ENCODE measurements at regions not wholly inside any gene's neighbourhood (a gene's known extent, or its start where the extent isn't known, plus 50 kb on each side); places are given as distances from the start of the nearest gene placed in this dataset.

DNA sequence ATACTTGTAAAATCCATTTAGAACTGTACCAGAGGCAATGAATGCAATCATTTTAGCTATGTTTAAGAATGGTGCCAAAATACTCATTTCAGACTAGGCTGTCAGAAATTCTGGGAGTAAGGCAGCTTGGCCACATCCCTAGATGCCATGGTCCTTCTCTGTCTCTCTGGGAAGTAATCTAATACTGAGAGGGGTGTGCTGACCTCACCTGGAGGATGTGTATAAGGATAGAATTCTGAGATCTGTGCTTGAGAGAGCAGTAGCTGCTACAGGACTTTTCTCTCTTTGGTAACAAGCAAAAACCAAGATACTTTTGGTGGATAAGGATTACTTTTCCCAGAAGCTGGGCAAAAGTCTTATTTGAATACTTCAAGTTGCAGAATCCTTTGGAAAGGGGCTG is 68.1 kb upstream of the MRPS30 start:
- DNase-seq (ENCODE audit: low read depth in 1 of 2, low spot score in 2 of 2), result no peak
- Histone ChIP-seq H3K36me3 (ENCODE audit: control insufficient read depth in 2 of 4, insufficient read depth in 4 of 4, low read length in 3 of 4) (no peaks in the 10 kb centered on the region), H2BK120ac (replicated peaks; ENCODE audit: low read depth, low read length) (no peak overlapping the region)

More for the DNA sequence above, 68.1 kb upstream of the MRPS30 start:
- no peak overlapping the region for H3K9ac ChIP-seq (replicated peaks in 1 of 4; ENCODE audit: extremely low read depth in 1 of 4, low read depth in 3 of 4, low read length in 3 of 4)
- no peak overlapping the region for H2AK5ac ChIP-seq (ENCODE audit: low read depth, low read length)
- H4K5ac ChIP-seq (ENCODE audit: insufficient read length, low read depth, low read length), result no peak overlapping the region
- H3K56ac ChIP-seq (replicated peaks; ENCODE audit: insufficient read length, low read depth, low read length), result no peak overlapping the region
- no peak overlapping the region for H2AFZ ChIP-seq (ENCODE audit: low read length)
- TF ChIP-seq TAF7 (optimal IDR thresholded peaks at IDR 0.05; ENCODE audit: borderline replicate concordance, low read depth, low read length) (no peak), KDM1A (IDR thresholded peaks at IDR 0.05; ENCODE audit: borderline replicate concordance, low read length) (no peak), RBBP5 (IDR thresholded peaks at IDR 0.05; ENCODE audit: borderline replicate concordance, low read depth, low read length) (no peak), CHD2 (IDR thresholded peaks at IDR 0.05; ENCODE audit: low read length) (no peak), RAD21 (IDR thresholded peaks at IDR 0.05 in 1 of 2, conservative IDR thresholded peaks at IDR 0.05 in 1 of 2; ENCODE audit: low read depth in 2 of 2, low read length in 2 of 2) (peak; percentile 37 to 59; a peak in 3 of 4 replicates), RXRA (IDR thresholded peaks at IDR 0.05; ENCODE audit: insufficient read depth, low read depth, low read length) (no peak), BRCA1 (IDR thresholded peaks at IDR 0.05; ENCODE audit: low read depth, low read length) (no peak), TEAD4 (IDR thresholded peaks at IDR 0.05; ENCODE audit: low read depth, low read length) (no peak)
- TF ChIP-seq, protein P1, sequence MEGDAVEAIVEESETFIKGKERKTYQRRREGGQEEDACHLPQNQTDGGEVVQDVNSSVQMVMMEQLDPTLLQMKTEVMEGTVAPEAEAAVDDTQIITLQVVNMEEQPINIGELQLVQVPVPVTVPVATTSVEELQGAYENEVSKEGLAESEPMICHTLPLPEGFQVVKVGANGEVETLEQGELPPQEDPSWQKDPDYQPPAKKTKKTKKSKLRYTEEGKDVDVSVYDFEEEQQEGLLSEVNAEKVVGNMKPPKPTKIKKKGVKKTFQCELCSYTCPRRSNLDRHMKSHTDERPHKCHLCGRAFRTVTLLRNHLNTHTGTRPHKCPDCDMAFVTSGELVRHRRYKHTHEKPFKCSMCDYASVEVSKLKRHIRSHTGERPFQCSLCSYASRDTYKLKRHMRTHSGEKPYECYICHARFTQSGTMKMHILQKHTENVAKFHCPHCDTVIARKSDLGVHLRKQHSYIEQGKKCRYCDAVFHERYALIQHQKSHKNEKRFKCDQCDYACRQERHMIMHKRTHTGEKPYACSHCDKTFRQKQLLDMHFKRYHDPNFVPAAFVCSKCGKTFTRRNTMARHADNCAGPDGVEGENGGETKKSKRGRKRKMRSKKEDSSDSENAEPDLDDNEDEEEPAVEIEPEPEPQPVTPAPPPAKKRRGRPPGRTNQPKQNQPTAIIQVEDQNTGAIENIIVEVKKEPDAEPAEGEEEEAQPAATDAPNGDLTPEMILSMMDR (IDR thresholded peaks at IDR 0.05; ENCODE audit: control extremely low read depth in 1 of 3, insufficient read depth in 1 of 3, low read depth in 1 of 3, low read length in 3 of 3), result peak in 2 of 3 experiments; percentile 17; a peak in 2 of 4 replicates
- TF ChIP-seq, protein P2, sequence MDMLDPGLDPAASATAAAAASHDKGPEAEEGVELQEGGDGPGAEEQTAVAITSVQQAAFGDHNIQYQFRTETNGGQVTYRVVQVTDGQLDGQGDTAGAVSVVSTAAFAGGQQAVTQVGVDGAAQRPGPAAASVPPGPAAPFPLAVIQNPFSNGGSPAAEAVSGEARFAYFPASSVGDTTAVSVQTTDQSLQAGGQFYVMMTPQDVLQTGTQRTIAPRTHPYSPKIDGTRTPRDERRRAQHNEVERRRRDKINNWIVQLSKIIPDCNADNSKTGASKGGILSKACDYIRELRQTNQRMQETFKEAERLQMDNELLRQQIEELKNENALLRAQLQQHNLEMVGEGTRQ (IDR thresholded peaks at IDR 0.05; ENCODE audit: low read length), result no peak
- no peaks in the 10 kb centered on the region for H3K9me3 ChIP-seq (ENCODE audit: insufficient read depth in 2 of 2, low read depth in 1 of 2, low read length in 1 of 2)
- FAIRE-seq, result no peak
- H4K20me1 ChIP-seq (replicated peaks in 1 of 2; ENCODE audit: control insufficient read depth in 1 of 2, insufficient read depth in 2 of 2, low read length in 2 of 2), result no peaks in the 10 kb centered on the region
- no peak overlapping the region for H4K91ac ChIP-seq (replicated peaks; ENCODE audit: insufficient read length, low read length)
- H3K18ac ChIP-seq (ENCODE audit: extremely low read depth, low read length), result no peak overlapping the region
- no peaks in the 10 kb centered on the region for H3K79me2 ChIP-seq (ENCODE audit: control insufficient read depth in 1 of 2, insufficient read depth in 2 of 2, low read length in 2 of 2)
- no peak overlapping the region for H2BK5ac ChIP-seq (ENCODE audit: low read depth, low read length)
- no peak overlapping the region for H3K27ac ChIP-seq (ENCODE audit: low read depth, low read length)
- no peaks in the 10 kb centered on the region for H3K4me1 ChIP-seq (replicated peaks in 1 of 4; ENCODE audit: control insufficient read depth in 3 of 4, insufficient read depth in 4 of 4, low read length in 3 of 4)
- no peaks in the 10 kb centered on the region for H3K23me2 ChIP-seq (ENCODE audit: low read depth, low read length)
- no peaks in the 10 kb centered on the region for H3K79me1 ChIP-seq (ENCODE audit: low read depth, low read length)
- CTCF ChIA-PET (ENCODE audit: partially characterized antibody), result interaction anchor here (0.6 to 0.9 kb wide), 2 partner anchors 13 to 130 kb away, joined by 3 read pairs; no protein-coding TSS in a partner anchor
- POLR2A ChIA-PET (ENCODE audit: partially characterized antibody), result no interaction called here
- H3K23ac ChIP-seq (ENCODE audit: insufficient read length), result no peak overlapping the region
- no peak overlapping the region for H3K4me2 ChIP-seq (ENCODE audit: insufficient read depth in 1 of 2, low read depth in 2 of 2, low read length in 2 of 2)
- no peak overlapping the region for H2BK15ac ChIP-seq (ENCODE audit: low read length)
- no peaks in the 10 kb centered on the region for H3K27me3 ChIP-seq (replicated peaks in 1 of 4; ENCODE audit: control insufficient read depth in 3 of 4, extremely low read depth in 1 of 4, insufficient read depth in 3 of 4, low read length in 3 of 4)
- H4K8ac ChIP-seq (ENCODE audit: extremely low read depth, insufficient read depth, low read length), result no peak overlapping the region
- H3K4ac ChIP-seq (replicated peaks; ENCODE audit: insufficient read length, low read depth, low read length), result no peak overlapping the region
- no peak overlapping the region for H3K14ac ChIP-seq (ENCODE audit: insufficient read length)
- H2BK12ac ChIP-seq (ENCODE audit: low read depth, low read length), result no peak overlapping the region
- H3K4me3 ChIP-seq (ENCODE audit: extremely low read depth in 1 of 4, insufficient read depth in 2 of 4, low read depth in 3 of 4, low read length in 4 of 4), result no peak overlapping the region
- no peak overlapping the region for H2BK20ac ChIP-seq (ENCODE audit: low read length)

Measured in H1 (cell line).